ENCODE measurements at regions not wholly inside any gene's neighbourhood (a gene's known extent, or its start where the extent isn't known, plus 50 kb on each side); places are given as distances from the start of the nearest gene placed in this dataset.

- WGBS, 2 donors (ENCODE audit: low coverage in 1 of 2) = 76 to 78% methylated on average over 4 of the region's 4 CpGs
- DNase-seq = no peak
- no peaks in the 10 kb centered on the region for H3K36me3 ChIP-seq
- intact Hi-C loops (cut with DNase I; ENCODE audit: low total_unique reads) = no loop called here
- no peaks in the 10 kb centered on the region for H3K27me3 ChIP-seq
- H3K4me1 ChIP-seq = no peaks in the 10 kb centered on the region
- no peak for TF ChIP-seq POLR2A (IDR thresholded peaks at IDR 0.05)
- TF ChIP-seq CTCF (IDR thresholded peaks at IDR 0.05) = no peak
- TF ChIP-seq POLR2AphosphoS5 (IDR thresholded peaks at IDR 0.05) = no peak
- no peak for TF ChIP-seq EP300 (IDR thresholded peaks at IDR 0.05; ENCODE audit: low read depth)
- no peak overlapping the region for H3K4me3 ChIP-seq
- no peak overlapping the region for H3K27ac ChIP-seq
- no peaks in the 10 kb centered on the region for H3K9me3 ChIP-seq
- in situ Hi-C loops (cut with MboI; ENCODE audit: low pct_ligation_motif_present in 1 of 4, low pct_unique_long_range_greater_than_20kb in 1 of 4, low sequenced_read_pairs in 3 of 4) = no loop called here
These were observed 644.4 kb upstream of the GRAMD2B start for GRCh38 chr5:125778791-125779190.

DNA sequence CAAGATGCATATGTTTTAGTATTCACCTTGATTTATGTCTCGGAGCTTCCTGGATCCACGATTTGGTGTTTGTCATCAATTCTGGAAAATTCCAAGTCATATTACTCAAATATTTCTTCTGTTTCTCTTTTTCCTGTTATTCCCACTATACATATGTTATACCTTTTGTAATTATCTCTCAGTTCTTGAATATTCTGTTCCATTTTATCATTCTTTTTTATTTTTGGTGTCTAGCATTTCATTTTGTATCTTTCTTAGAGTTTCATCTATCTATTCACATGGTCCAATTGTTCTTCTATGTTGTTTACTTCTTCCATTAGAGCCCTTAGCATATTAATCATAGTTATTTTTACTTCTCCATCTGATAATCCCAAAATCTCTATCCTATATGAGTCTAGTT lies 637.8 kb upstream of the GRAMD2B start:
- intact Hi-C loops (cut with DNase I; ENCODE audit: low total_unique reads) (no loop called here), in situ Hi-C loops (cut with MboI; ENCODE audit: low pct_ligation_motif_present in 1 of 4, low pct_unique_long_range_greater_than_20kb in 1 of 4, low sequenced_read_pairs in 3 of 4) (no loop called here)
- Histone ChIP-seq H3K27me3 (no peaks in the 10 kb centered on the region), H3K36me3 (no peaks in the 10 kb centered on the region), H3K9me3 (no peaks in the 10 kb centered on the region), H3K4me1 (no peaks in the 10 kb centered on the region), H3K27ac (no peak overlapping the region), H3K4me3 (no peak overlapping the region)
- TF ChIP-seq CTCF (IDR thresholded peaks at IDR 0.05) = no peak
- no peak for TF ChIP-seq POLR2A (IDR thresholded peaks at IDR 0.05)
- TF ChIP-seq POLR2AphosphoS5 (IDR thresholded peaks at IDR 0.05) = no peak
- no peak for TF ChIP-seq EP300 (IDR thresholded peaks at IDR 0.05; ENCODE audit: low read depth)
- WGBS, 2 donors (ENCODE audit: low coverage in 1 of 2) = 80 to 81% methylated on average over 2 of the region's 2 CpGs
- DNase-seq = no peak

- Histone ChIP-seq H3K4me1 (no peaks in the 10 kb centered on the region), H3K27me3 (no peaks in the 10 kb centered on the region), H3K9me3 (no peaks in the 10 kb centered on the region), H3K27ac (no peak overlapping the region), H3K36me3 (no peaks in the 10 kb centered on the region), H3K4me3 (no peak overlapping the region)
- intact Hi-C loops (cut with DNase I; ENCODE audit: low total_unique reads) = no loop called here
- DNase-seq = no peak
- WGBS, 2 donors (ENCODE audit: low coverage in 1 of 2) = 63 to 68% methylated on average over 2 of the region's 2 CpGs
- TF ChIP-seq POLR2A (IDR thresholded peaks at IDR 0.05) (no peak), POLR2AphosphoS5 (IDR thresholded peaks at IDR 0.05) (no peak), EP300 (IDR thresholded peaks at IDR 0.05; ENCODE audit: low read depth) (no peak), CTCF (IDR thresholded peaks at IDR 0.05) (no peak)
- in situ Hi-C loops (cut with MboI; ENCODE audit: low pct_ligation_motif_present in 1 of 4, low pct_unique_long_range_greater_than_20kb in 1 of 4, low sequenced_read_pairs in 3 of 4) = no loop called here
These were observed 637.2 kb upstream of the GRAMD2B start for GRCh38 chr5:125786021-125786420.

DNA sequence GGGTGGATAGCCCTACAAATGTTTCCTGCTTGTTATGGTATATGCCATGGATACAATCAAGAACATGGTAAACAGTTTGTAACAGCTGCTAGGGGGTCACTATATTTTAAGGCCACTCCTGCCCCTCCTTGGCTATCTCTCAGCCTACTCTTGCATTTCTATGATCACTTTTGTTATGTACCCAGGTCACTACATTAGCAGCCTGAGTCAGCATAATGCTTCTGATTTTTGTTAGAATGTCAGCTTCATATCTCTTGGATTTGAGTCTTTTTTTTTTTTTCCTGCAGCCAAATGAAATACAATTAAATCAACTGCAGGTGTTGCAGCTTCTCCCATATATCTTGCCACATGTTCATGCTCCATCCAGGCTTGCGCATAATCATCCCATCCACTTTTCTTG lies 629.7 kb upstream of the GRAMD2B start:
- 100% methylated on average over 1 of the region's 1 CpG for WGBS, 2 donors (ENCODE audit: low coverage in 1 of 2)
- no peaks in the 10 kb centered on the region for H3K4me1 ChIP-seq
- in situ Hi-C loops (cut with MboI; ENCODE audit: low pct_ligation_motif_present in 1 of 4, low pct_unique_long_range_greater_than_20kb in 1 of 4, low sequenced_read_pairs in 3 of 4) = no loop called here
- DNase-seq = no peak
- no peaks in the 10 kb centered on the region for H3K36me3 ChIP-seq
- H3K27me3 ChIP-seq = no peaks in the 10 kb centered on the region
- TF ChIP-seq POLR2AphosphoS5 (IDR thresholded peaks at IDR 0.05) = no peak
- TF ChIP-seq CTCF (IDR thresholded peaks at IDR 0.05) = no peak
- no peak for TF ChIP-seq EP300 (IDR thresholded peaks at IDR 0.05; ENCODE audit: low read depth)
- no peak for TF ChIP-seq POLR2A (IDR thresholded peaks at IDR 0.05)
- H3K27ac ChIP-seq = no peak overlapping the region
- intact Hi-C loops (cut with DNase I; ENCODE audit: low total_unique reads) = no loop called here
- H3K4me3 ChIP-seq = no peak overlapping the region
- no peaks in the 10 kb centered on the region for H3K9me3 ChIP-seq
